ENCODE measurements at regions not wholly inside any gene's neighbourhood (a gene's known extent, or its start where the extent isn't known, plus 50 kb on each side); places are given as distances from the start of the nearest gene placed in this dataset.

DNA sequence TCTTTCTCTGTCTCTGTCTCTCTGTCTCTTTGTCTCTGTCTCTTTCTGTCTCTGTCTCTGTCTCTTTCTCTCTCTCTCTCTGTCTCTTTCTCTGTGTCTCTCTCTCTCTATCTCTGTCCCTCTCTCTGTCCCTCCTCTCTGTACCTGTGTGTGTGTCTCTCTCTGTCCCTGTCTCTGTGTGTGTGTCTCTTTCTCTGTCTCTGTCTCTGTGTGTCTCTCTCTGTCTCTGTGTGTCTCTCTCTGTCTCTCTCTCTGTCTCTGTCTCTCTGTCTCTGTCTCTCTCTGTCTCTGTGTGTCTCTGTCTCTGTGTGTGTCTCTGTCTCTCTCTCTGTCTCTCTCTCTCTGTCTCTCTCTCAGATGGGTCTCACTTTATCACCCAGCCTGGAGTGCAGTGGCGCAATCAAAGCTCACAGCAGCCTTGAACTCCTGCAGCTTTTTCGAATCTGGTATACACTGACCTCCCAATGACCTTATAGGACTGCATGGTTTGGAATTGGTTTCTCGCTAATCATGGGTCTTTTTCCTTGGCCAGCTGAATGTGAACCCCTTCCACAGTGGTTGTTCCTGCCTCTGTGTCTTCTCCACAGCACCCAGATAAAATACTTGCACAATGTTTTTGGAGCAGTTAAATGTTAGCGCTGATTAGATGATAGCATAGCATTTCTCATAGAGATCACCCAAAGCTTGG, 102.6 kb upstream of the KLHL25 start:
- TF ChIP-seq, protein P1, sequence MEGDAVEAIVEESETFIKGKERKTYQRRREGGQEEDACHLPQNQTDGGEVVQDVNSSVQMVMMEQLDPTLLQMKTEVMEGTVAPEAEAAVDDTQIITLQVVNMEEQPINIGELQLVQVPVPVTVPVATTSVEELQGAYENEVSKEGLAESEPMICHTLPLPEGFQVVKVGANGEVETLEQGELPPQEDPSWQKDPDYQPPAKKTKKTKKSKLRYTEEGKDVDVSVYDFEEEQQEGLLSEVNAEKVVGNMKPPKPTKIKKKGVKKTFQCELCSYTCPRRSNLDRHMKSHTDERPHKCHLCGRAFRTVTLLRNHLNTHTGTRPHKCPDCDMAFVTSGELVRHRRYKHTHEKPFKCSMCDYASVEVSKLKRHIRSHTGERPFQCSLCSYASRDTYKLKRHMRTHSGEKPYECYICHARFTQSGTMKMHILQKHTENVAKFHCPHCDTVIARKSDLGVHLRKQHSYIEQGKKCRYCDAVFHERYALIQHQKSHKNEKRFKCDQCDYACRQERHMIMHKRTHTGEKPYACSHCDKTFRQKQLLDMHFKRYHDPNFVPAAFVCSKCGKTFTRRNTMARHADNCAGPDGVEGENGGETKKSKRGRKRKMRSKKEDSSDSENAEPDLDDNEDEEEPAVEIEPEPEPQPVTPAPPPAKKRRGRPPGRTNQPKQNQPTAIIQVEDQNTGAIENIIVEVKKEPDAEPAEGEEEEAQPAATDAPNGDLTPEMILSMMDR (conservative IDR thresholded peaks at IDR 0.05 in 1 of 2, IDR thresholded peaks at IDR 0.05 in 1 of 2; ENCODE audit: extremely low read depth in 1 of 2, insufficient read depth in 1 of 2, low read depth in 1 of 2, low read length in 2 of 2) = no peak
- TF ChIP-seq EZH2 (IDR thresholded peaks at IDR 0.05; ENCODE audit: borderline replicate concordance, low read length) = no peak
